Sigmoid colon (tissue), 6 donors: ENCODE measurements at regions not wholly inside any gene's neighbourhood (a gene's known extent, or its start where the extent isn't known, plus 50 kb on each side); places are given as distances from the start of the nearest gene placed in this dataset.

Experiments
- DNase-seq: peaks from one replicate; pipeline ENCODE4 v3.0.0-alpha.2; 2019
- H3K27ac ChIP-seq, 4 donors: fragments of 200-600 bp; sonication (generic); one replicate each; pipeline ENCODE4 v1.5.1; 2016 to 2019; ENCODE audit warnings: mild to moderate bottlenecking in 1 of 4
- H3K27me3 ChIP-seq, 3 donors: fragments of 200-600 bp; sonication (generic); one replicate each; pipeline ENCODE4 v1.5.1; 2019; ENCODE audit warnings: mild to moderate bottlenecking in 1 of 3
- H3K36me3 ChIP-seq, 4 donors: fragments of 200-600 bp; sonication (generic); one replicate each; pipeline ENCODE4 v1.5.1; 2016 to 2019
- H3K4me1 ChIP-seq, 4 donors: fragments of 200-600 bp; sonication (generic); one replicate each; pipeline ENCODE4 v1.5.1; 2017 to 2019
- H3K4me3 ChIP-seq, 4 donors: fragments of 200-600 bp; sonication (generic); one replicate each; pipeline ENCODE4 v1.5.1; 2017 to 2019; ENCODE audit warnings: mild to moderate bottlenecking in 2 of 4, moderate library complexity in 1 of 4
- H3K9me3 ChIP-seq, 4 donors: fragments of 200-600 bp in 3 of 4; sonication (generic) in 3 of 4; one replicate each; pipeline versions ENCODE4 v1.5.1 to v1.6.1; 2013 to 2019
- CTCF ChIP-seq, 4 experiments: fragments of 450-650 bp in 3 of 4; fragments of 200-600 bp in 1 of 4; IDR thresholded peaks; one replicate each; pipeline ENCODE4 v1.5.1; 2016 to 2019; ENCODE audit warnings: antibody characterized with exemption in 4 of 4, mild to moderate bottlenecking in 3 of 4, moderate library complexity in 2 of 4
- EP300 ChIP-seq, 4 donors: sonication (generic); formaldehyde crosslinking; IDR thresholded peaks; one replicate each; pipeline ENCODE4 v1.6.1; 2017; ENCODE audit warnings: antibody characterized with exemption in 4 of 4
- POLR2A ChIP-seq, 2 donors: fragments of 450-650 bp; IDR thresholded peaks; one replicate each; pipeline ENCODE4 v1.6.1; 2016; ENCODE audit warnings: antibody characterized with exemption in 2 of 2, mild to moderate bottlenecking in 2 of 2, moderate library complexity in 2 of 2
- POLR2AphosphoS5 ChIP-seq, 4 donors: sonication (generic); formaldehyde crosslinking; IDR thresholded peaks; one replicate each; pipeline ENCODE4 v1.6.1; 2017; ENCODE audit warnings: antibody characterized with exemption in 4 of 4
- WGBS, 2 donors: extraction: QIAGEN DNeasy Blood & Tissue Kit; methylation state at CpG; one replicate each; pipeline ENCODE4 v1.1.7; 2013; 5-methylcytosine and 5-hydroxymethylcytosine counted together
- intact Hi-C: fragments of 100-400 bp; cut with DNase I; formaldehyde crosslinking; loops from one replicate; pipeline ENCODE4 v1.15.1; 2023
- donor health status: healthy with polysubstance abuse.
- donor health status: healthy.

- Histone ChIP-seq H3K4me3 (no peak overlapping the region), H3K9me3 (no peaks in the 10 kb centered on the region), H3K4me1 (peaks cover 0 to 28% (median 10%) of the 10 kb centered on the region in 4 donors), H3K27me3 (no peaks in the 10 kb centered on the region), H3K27ac (no peak overlapping the region), H3K36me3 (no peaks in the 10 kb centered on the region)
- WGBS, 2 donors = 84 to 89% methylated on average over 2 of the region's 2 CpGs
- intact Hi-C loops = no loop called here
- no peak for TF ChIP-seq EP300 (IDR thresholded peaks at IDR 0.05)
- no peak for TF ChIP-seq POLR2AphosphoS5 (IDR thresholded peaks at IDR 0.05)
- no peak for TF ChIP-seq CTCF (IDR thresholded peaks at IDR 0.05)
- no peak for TF ChIP-seq POLR2A (IDR thresholded peaks at IDR 0.05)
- DNase-seq = no peak
Observed at GRCh38 chr2:118667348-118667747, 180.1 kb downstream of the EN1 start.

GRCh38 chr2:118665784-118666529 lies 181.5 kb downstream of the EN1 start:
- no peak overlapping the region for H3K27ac ChIP-seq
- TF ChIP-seq EP300 (IDR thresholded peaks at IDR 0.05) = no peak
- no peak for TF ChIP-seq POLR2AphosphoS5 (IDR thresholded peaks at IDR 0.05)
- no peak for TF ChIP-seq CTCF (IDR thresholded peaks at IDR 0.05)
- TF ChIP-seq POLR2A (IDR thresholded peaks at IDR 0.05) = no peak
- peaks cover 0 to 23% (median 6%) of the 10 kb centered on the region in 4 donors for H3K4me1 ChIP-seq
- no peaks in the 10 kb centered on the region for H3K27me3 ChIP-seq
- H3K9me3 ChIP-seq = no peaks in the 10 kb centered on the region
- WGBS, 2 donors = 80 to 86% methylated on average over 4 of the region's 4 CpGs
- H3K36me3 ChIP-seq = no peaks in the 10 kb centered on the region
- DNase-seq = no peak
- H3K4me3 ChIP-seq = no peak overlapping the region
- intact Hi-C loops = no loop called here

GRCh38 chr2:118661179-118661578 lies 186.3 kb downstream of the EN1 start:
- no peak for DNase-seq
- intact Hi-C loops = no loop called here
- TF ChIP-seq EP300 (IDR thresholded peaks at IDR 0.05) = no peak
- TF ChIP-seq CTCF (IDR thresholded peaks at IDR 0.05) = no peak
- no peak for TF ChIP-seq POLR2A (IDR thresholded peaks at IDR 0.05)
- no peak for TF ChIP-seq POLR2AphosphoS5 (IDR thresholded peaks at IDR 0.05)
- 90 to 95% methylated on average over 2 of the region's 2 CpGs for WGBS, 2 donors
- H3K9me3 ChIP-seq = no peaks in the 10 kb centered on the region
- H3K27ac ChIP-seq = no peak overlapping the region
- no peaks in the 10 kb centered on the region for H3K4me1 ChIP-seq
- H3K36me3 ChIP-seq = no peaks in the 10 kb centered on the region
- no peak overlapping the region for H3K4me3 ChIP-seq
- H3K27me3 ChIP-seq = no peaks in the 10 kb centered on the region

GRCh38 chr2:118658596-118659198 lies 188.8 kb downstream of the EN1 start:
- 84 to 91% methylated on average over 3 of the region's 3 CpGs for WGBS, 2 donors
- no peaks in the 10 kb centered on the region for H3K27me3 ChIP-seq
- TF ChIP-seq EP300 (IDR thresholded peaks at IDR 0.05) (no peak), POLR2A (IDR thresholded peaks at IDR 0.05) (no peak), CTCF (IDR thresholded peaks at IDR 0.05) (no peak), POLR2AphosphoS5 (IDR thresholded peaks at IDR 0.05) (no peak)
- no peak for DNase-seq
- no peaks in the 10 kb centered on the region for H3K9me3 ChIP-seq
- no peak overlapping the region for H3K4me3 ChIP-seq
- H3K4me1 ChIP-seq = no peaks in the 10 kb centered on the region
- H3K27ac ChIP-seq = no peak overlapping the region
- intact Hi-C loops = no loop called here
- H3K36me3 ChIP-seq = no peaks in the 10 kb centered on the region
